Loucy (cell line): ENCODE measurements at regions not wholly inside any gene's neighbourhood (a gene's known extent, or its start where the extent isn't known, plus 50 kb on each side); places are given as distances from the start of the nearest gene placed in this dataset.

Source experiments
- H2AFZ ChIP-seq: fragments of 200-600 bp; sonication (generic); 2 replicates; pipeline ENCODE4 v1.6.0; 2016; ENCODE audit warnings: antibody characterized with exemption, mild to moderate bottlenecking, low read length, moderate library complexity
- H3F3A ChIP-seq: fragments of 200-600 bp; 2 replicates; pipeline ENCODE4 v1.6.0; 2016; ENCODE audit warnings: antibody characterized with exemption, low read depth, mild to moderate bottlenecking
- H3K27me3 ChIP-seq: fragments of 200-600 bp; sonication (generic); 2 replicates; pipeline ENCODE4 v1.6.1; 2014; ENCODE audit warnings: low read length, mild to moderate bottlenecking; ENCODE audit not compliant: insufficient read depth, poor library complexity, severe bottlenecking
- H3K36me3 ChIP-seq: fragments of 200-600 bp; sonication (generic); 2 replicates; pipeline ENCODE4 v1.6.1; 2016; ENCODE audit warnings: low read length; ENCODE audit not compliant: insufficient read depth
- H3K4me1 ChIP-seq: fragments of 200-600 bp; sonication (generic); 2 replicates; pipeline ENCODE4 v1.5.1; 2014; ENCODE audit warnings: low read length, mild to moderate bottlenecking; ENCODE audit not compliant: insufficient read depth, poor library complexity, severe bottlenecking
- H3K4me2 ChIP-seq: fragments of 200-600 bp; sonication (generic); 2 replicates; pipeline ENCODE4 v1.6.0; 2014; ENCODE audit warnings: antibody characterized with exemption, low read length, low read depth, mild to moderate bottlenecking; ENCODE audit not compliant: poor library complexity, severe bottlenecking
- H3K4me3 ChIP-seq: fragments of 200-600 bp; sonication (generic); 2 replicates; pipeline ENCODE4 v1.5.1; 2014; ENCODE audit warnings: low read length, mild to moderate bottlenecking, mixed read lengths; ENCODE audit not compliant: poor library complexity, severe bottlenecking
- H3K79me2 ChIP-seq: fragments of 200-600 bp; sonication (generic); 2 replicates; pipeline ENCODE4 v1.6.1; 2014; ENCODE audit warnings: low read length; ENCODE audit not compliant: insufficient read depth
- H3K9ac ChIP-seq: fragments of 200-600 bp; sonication (generic); 2 replicates; pipeline ENCODE4 v1.6.0; 2014; ENCODE audit warnings: mild to moderate bottlenecking, low read depth, low read length, moderate library complexity; ENCODE audit not compliant: poor library complexity, severe bottlenecking
- H3K9me2 ChIP-seq: fragments of 200-600 bp; sonication (generic); replicated peaks from 2 replicates; pipeline ENCODE4 v1.6.1; 2016; ENCODE audit warnings: low read depth, low read length, mixed read lengths
- H3K9me3 ChIP-seq: fragments of 200-600 bp; sonication (generic); 2 replicates; pipeline ENCODE4 v1.6.1; 2014; ENCODE audit warnings: mild to moderate bottlenecking, antibody characterized with exemption, low read length, low read depth; ENCODE audit not compliant: insufficient read depth
- H4K20me1 ChIP-seq: fragments of 200-600 bp; sonication (generic); 2 replicates; pipeline ENCODE4 v1.6.0; 2014; ENCODE audit warnings: antibody characterized with exemption, low read length, mild to moderate bottlenecking; ENCODE audit not compliant: insufficient read depth, poor library complexity, severe bottlenecking
- CTCF ChIP-seq: fragments of 200-600 bp; sonication (generic); conservative IDR thresholded peaks from 2 replicates; pipeline ENCODE4 v1.5.1; 2014; ENCODE audit warnings: mild to moderate bottlenecking, antibody characterized with exemption, low read length
- EZH2phosphoT487 ChIP-seq: fragments of 200-600 bp; IDR thresholded peaks from 2 replicates; pipeline ENCODE4 v1.6.1; 2018; ENCODE audit warnings: antibody characterized with exemption, mild to moderate bottlenecking, moderate library complexity, borderline replicate concordance

DNA sequence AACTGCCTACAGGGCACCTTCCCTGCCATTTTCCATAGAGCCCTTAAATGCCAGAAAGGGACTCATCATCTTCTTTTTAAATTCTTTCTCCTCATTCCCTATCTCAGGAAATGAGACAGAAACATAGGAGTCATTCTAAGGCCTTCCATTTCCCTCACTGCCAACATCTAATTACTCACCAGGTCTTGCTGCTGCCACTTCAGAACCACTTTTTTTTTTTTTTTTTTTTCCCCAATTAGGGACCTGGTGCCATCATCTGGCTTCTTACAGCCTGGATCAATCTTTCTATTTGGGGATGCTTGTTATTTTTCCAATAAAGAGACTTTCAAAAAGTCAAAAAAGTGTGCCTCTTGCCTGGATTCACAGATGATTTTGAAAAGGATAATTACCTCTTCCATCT is 373.4 kb downstream of the LPIN1 start:
- no peaks in the 10 kb centered on the region for H3F3A ChIP-seq
- TF ChIP-seq CTCF, result no peak
- no peak for TF ChIP-seq EZH2phosphoT487
- no peaks in the 10 kb centered on the region for H3K9me3 ChIP-seq
- H2AFZ ChIP-seq, result no peak overlapping the region
- no peaks in the 10 kb centered on the region for H3K9me2 ChIP-seq
- H3K27me3 ChIP-seq, result no peaks in the 10 kb centered on the region
- H3K4me3 ChIP-seq, result no peak overlapping the region
- no peak overlapping the region for H3K9ac ChIP-seq
- peaks cover 31% of the 10 kb centered on the region for H3K4me1 ChIP-seq
- no peaks in the 10 kb centered on the region for H4K20me1 ChIP-seq
- no peaks in the 10 kb centered on the region for H3K79me2 ChIP-seq
- no peaks in the 10 kb centered on the region for H3K36me3 ChIP-seq
- no peak overlapping the region for H3K4me2 ChIP-seq

DNA sequence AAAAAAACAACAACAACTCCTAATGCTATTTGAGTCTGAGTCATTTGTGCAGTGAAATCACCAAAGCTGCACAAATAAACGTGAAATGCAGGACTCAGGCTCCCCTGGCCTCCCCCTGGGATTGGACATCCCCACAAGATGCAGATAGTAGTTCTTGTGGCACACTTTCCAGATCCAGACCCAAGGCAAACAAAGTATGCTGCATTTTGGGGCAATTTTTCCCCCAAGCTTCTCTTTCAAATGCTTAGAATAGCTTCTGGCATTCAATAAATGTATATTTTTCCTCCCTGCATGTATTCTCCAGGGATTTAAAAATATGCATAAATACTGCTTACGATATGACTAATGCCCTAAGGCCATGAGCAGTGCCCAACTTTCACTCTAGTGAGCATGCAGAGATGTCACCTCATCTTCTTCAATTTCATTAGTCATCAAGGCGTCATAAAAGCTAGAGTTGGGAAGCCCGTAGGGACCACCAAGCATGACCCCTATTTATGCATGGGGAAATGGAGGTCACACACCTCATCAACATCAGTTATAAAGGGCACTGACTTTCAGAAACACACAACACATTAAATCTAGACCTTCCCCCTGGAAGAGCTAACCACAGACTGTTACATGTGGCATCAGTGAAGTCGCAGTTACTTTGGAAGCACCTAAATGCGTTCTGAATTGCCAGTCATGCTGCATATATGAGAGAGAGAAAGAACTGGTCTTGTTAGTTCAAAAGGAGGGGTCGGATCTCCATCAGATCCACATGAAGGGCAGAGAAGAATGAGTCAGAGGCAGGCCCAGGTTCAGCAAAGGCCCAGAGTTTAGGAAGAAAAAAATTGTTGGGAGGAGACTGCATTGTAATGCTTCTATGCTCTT is 374.1 kb downstream of the LPIN1 start:
- peaks cover 25% of the 10 kb centered on the region for H3K4me1 ChIP-seq

GRCh38 chr2:12124790-12125189 is 378.4 kb downstream of the LPIN1 start:
- no peak overlapping the region for H3K4me2 ChIP-seq
- TF ChIP-seq EZH2phosphoT487, result no peak
- TF ChIP-seq CTCF, result no peak
- H3K4me1 ChIP-seq, result peaks cover 45% of the 10 kb centered on the region
- H3K9me2 ChIP-seq, result no peaks in the 10 kb centered on the region
- no peaks in the 10 kb centered on the region for H3F3A ChIP-seq
- no peaks in the 10 kb centered on the region; the same call in 1 of the 2 replicates for H3K9me3 ChIP-seq
- H4K20me1 ChIP-seq, result no peaks in the 10 kb centered on the region
- no peaks in the 10 kb centered on the region for H3K27me3 ChIP-seq
- no peaks in the 10 kb centered on the region for H3K36me3 ChIP-seq
- no peaks in the 10 kb centered on the region for H3K79me2 ChIP-seq
- no peak overlapping the region for H3K4me3 ChIP-seq
- H3K9ac ChIP-seq, result no peak overlapping the region
- no peak overlapping the region for H2AFZ ChIP-seq

More for the DNA sequence above, 374.1 kb downstream of the LPIN1 start:
- Histone ChIP-seq H3K79me2 (no peaks in the 10 kb centered on the region), H3K27me3 (no peaks in the 10 kb centered on the region), H4K20me1 (no peaks in the 10 kb centered on the region), H3F3A (no peaks in the 10 kb centered on the region), H2AFZ (peak overlapping the region; percentile 26; the same call in 1 of the 2 replicates), H3K4me3 (no peak overlapping the region), H3K9ac (no peak overlapping the region), H3K4me2 (no peak overlapping the region), H3K9me3 (no peaks in the 10 kb centered on the region), H3K9me2 (no peaks in the 10 kb centered on the region), H3K36me3 (no peaks in the 10 kb centered on the region)
- TF ChIP-seq EZH2phosphoT487 (no peak), CTCF (no peak)
